Omental fat pad (tissue), 3 donors: ENCODE measurements at regions not wholly inside any gene's neighbourhood (a gene's known extent, or its start where the extent isn't known, plus 50 kb on each side); places are given as distances from the start of the nearest gene placed in this dataset.

ENCODE experiments used
- ATAC-seq: fragments of 150-250 bp; one replicate; pipeline ENCODE4 v1.9.1; 2016; ENCODE audit warnings: mild to moderate bottlenecking, moderate library complexity; ENCODE audit not compliant: low FRiP score
- DNase-seq: peaks from one replicate; pipeline ENCODE4 v3.0.0-alpha.2; 2019; ENCODE audit warnings: low spot score
- TF ChIP-seq, protein P1 (sequence below), 3 donors: fragments of 450-650 bp; IDR thresholded peaks; one replicate each; pipeline ENCODE4 v1.5.1; 2016 to 2017; ENCODE audit warnings: antibody characterized with exemption in 3 of 3, mild to moderate bottlenecking in 3 of 3, moderate library complexity in 2 of 3

DNA sequence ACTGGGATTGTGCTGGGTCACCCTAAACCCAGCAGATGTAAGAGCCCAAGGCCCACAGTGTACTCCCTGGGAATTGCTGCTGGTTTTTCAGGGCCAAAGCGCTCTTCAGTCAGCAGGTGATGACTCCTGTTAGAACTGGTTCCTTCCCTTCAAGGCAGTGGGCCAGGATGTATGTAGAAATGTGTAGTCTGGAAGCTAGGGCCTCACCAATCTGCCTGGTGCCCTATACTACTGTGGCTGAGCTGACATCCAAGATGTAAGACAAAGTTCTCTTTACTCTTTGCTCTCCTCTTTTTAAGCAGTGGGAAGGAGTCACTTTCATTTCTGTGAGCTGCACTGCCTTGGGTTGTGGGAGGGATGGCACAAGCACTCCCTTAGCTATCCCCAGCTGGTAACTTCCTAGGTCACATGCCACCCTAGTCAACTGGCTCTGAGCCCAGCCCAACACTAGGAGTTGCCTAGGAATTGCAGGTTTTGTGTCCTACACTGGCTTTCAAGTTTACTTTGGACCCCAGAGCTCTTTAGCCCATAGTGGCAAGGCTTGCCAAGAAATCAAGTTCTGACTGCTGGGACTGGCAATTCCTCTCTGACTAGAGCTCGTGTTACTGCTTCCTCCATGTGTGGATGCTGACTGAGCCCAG lies 249.2 kb downstream of the C12orf50 start:
- TF ChIP-seq, protein P1, sequence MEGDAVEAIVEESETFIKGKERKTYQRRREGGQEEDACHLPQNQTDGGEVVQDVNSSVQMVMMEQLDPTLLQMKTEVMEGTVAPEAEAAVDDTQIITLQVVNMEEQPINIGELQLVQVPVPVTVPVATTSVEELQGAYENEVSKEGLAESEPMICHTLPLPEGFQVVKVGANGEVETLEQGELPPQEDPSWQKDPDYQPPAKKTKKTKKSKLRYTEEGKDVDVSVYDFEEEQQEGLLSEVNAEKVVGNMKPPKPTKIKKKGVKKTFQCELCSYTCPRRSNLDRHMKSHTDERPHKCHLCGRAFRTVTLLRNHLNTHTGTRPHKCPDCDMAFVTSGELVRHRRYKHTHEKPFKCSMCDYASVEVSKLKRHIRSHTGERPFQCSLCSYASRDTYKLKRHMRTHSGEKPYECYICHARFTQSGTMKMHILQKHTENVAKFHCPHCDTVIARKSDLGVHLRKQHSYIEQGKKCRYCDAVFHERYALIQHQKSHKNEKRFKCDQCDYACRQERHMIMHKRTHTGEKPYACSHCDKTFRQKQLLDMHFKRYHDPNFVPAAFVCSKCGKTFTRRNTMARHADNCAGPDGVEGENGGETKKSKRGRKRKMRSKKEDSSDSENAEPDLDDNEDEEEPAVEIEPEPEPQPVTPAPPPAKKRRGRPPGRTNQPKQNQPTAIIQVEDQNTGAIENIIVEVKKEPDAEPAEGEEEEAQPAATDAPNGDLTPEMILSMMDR (IDR thresholded peaks at IDR 0.05), result no peak
- DNase-seq (no peak), ATAC-seq (no peak)

DNA sequence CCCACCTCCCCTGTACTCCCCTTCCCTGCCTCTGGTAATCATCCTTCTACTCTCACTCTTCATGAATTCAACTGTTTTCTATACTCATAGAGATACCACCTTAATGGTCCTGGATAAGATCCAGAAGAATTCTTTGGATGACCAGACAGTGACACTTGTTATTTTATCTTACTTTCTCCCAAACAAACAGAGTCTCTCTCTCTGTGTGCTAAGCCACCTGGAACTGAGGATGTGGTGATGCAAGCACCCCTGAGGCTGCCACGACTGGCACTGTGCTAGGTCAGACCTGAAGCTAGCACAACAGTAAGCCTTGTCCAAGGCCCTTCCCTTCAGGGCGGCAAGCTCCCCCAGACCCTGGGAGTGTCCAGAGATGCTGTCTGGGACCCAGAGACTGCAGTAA lies 250.2 kb downstream of the C12orf50 start:
- TF ChIP-seq, protein P1 (IDR thresholded peaks at IDR 0.05), result no peak
- no peak for ATAC-seq
- DNase-seq, result no peak

DNA sequence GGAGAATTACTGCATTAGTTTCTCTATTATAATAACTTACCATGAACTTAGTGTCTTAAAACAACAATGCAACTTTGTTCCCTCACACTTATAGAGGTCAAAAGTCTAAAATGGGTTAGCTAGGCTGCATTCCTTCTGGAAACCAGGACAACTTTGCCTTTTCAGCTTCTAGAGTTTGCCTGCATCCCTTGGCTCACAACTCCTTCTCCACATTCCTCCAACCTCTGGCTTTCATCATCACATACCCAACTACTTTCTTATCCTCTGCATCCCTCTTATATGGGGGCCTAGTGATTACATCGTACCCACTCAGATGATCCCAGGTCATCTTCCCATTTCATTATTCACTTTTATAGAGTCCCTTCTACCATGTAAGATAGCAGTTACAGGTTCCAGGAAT lies 251.1 kb downstream of the C12orf50 start:
- no peak for DNase-seq
- TF ChIP-seq, protein P1 (IDR thresholded peaks at IDR 0.05), result no peak
- no peak for ATAC-seq

DNA sequence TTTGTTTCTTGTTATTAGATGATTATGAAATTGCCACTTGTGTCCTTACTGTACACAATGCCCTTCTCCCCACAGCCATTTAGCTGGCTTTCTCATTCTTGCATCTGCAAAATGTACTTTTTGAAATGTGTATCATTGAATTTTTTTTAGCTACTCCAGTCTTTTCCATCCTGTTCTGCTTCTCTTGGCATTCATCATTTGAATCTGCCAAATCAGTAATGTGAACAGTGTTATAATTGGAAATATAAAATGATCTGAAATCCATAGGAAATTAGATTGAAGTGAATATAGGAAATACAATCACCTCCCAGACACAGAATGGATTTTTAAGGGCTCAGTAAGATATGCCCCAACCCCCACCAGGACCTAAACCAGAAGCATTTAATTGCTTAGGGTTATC lies 253.4 kb downstream of the C12orf50 start:
- ATAC-seq (no peak), DNase-seq (no peak)
- TF ChIP-seq, protein P1 (IDR thresholded peaks at IDR 0.05), result no peak

DNA sequence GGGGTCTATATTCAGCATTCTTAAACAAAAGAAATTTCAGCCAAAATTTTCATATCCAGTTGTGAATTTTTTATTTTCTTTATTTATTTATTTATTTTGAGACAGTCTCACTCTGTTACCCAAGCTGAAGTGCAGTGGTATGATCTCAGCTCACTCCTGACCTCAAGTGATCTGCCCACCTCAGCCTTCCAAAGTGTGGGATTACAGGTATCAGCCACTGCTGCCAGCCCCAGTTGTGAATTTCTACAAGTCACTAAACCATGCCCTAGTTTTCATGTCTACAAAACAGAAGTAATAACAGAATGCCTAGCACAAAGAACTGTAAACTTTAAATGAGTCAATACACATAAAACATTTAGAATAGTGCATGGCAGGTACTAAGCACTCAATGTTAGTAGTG lies 254.2 kb downstream of the C12orf50 start:
- TF ChIP-seq, protein P1 (IDR thresholded peaks at IDR 0.05), result no peak
- ATAC-seq (no peak), DNase-seq (no peak)

GRCh38 chr12:87772401-87772800 lies 256.8 kb downstream of the C12orf50 start:
- TF ChIP-seq, protein P1 (IDR thresholded peaks at IDR 0.05), result no peak
- DNase-seq, result no peak
- ATAC-seq, result no peak

GRCh38 chr12:87768501-87769287 lies 260.5 kb downstream of the C12orf50 start:
- DNase-seq (no peak), ATAC-seq (no peak)
- TF ChIP-seq, protein P1 (IDR thresholded peaks at IDR 0.05), result no peak
